H9 (cell line): ENCODE measurements at regions not wholly inside any gene's neighbourhood (a gene's known extent, or its start where the extent isn't known, plus 50 kb on each side); places are given as distances from the start of the nearest gene placed in this dataset.

Experiments
- DNase-seq: peaks from one replicate; pipeline ENCODE4 v3.0.0-alpha.2; 2017
- H2AFZ ChIP-seq: one replicate; pipeline ENCODE4 v1.6.1; 2013; ENCODE audit warnings: mild to moderate bottlenecking, low read length, control low read depth, moderate library complexity
- H2AK5ac ChIP-seq: 2 replicates; pipeline ENCODE4 v1.6.1; 2013; ENCODE audit warnings: low read length, control low read depth, mixed read lengths; ENCODE audit not compliant: insufficient read length
- H2BK120ac ChIP-seq: one replicate; pipeline ENCODE4 v1.6.1; 2013; ENCODE audit warnings: low read depth, mild to moderate bottlenecking, low read length, control low read depth, inconsistent platforms; ENCODE audit not compliant: poor library complexity, severe bottlenecking
- H2BK12ac ChIP-seq: 2 replicates; pipeline ENCODE4 v1.6.1; 2013; ENCODE audit warnings: low read length, control low read depth, mixed read lengths, low read depth; ENCODE audit not compliant: insufficient read length
- H2BK15ac ChIP-seq: 2 replicates; pipeline ENCODE4 v1.6.1; 2013; ENCODE audit warnings: low read depth, low read length, control low read depth
- H2BK20ac ChIP-seq: one replicate; pipeline ENCODE4 v1.6.1; 2013; ENCODE audit warnings: low read depth, mild to moderate bottlenecking, low read length, control low read depth, inconsistent platforms; ENCODE audit not compliant: poor library complexity, severe bottlenecking
- H2BK5ac ChIP-seq: 2 replicates; pipeline ENCODE4 v1.6.1; 2013; ENCODE audit warnings: low read length, control low read depth, mixed read lengths; ENCODE audit not compliant: insufficient read length
- H3K14ac ChIP-seq: 2 replicates; pipeline ENCODE4 v1.6.1; 2013; ENCODE audit warnings: low read length, control low read depth; ENCODE audit not compliant: insufficient read depth
- H3K18ac ChIP-seq: 2 replicates; pipeline ENCODE4 v1.6.1; 2013; ENCODE audit warnings: low read depth, mild to moderate bottlenecking, mixed read lengths, low read length, control low read depth; ENCODE audit not compliant: insufficient read length
- H3K23ac ChIP-seq: 2 replicates; pipeline ENCODE4 v1.6.1; 2013; ENCODE audit warnings: low read length, control low read depth, mixed read lengths, low read depth; ENCODE audit not compliant: insufficient read length
- H3K23me2 ChIP-seq: 2 replicates; pipeline ENCODE4 v1.6.1; 2013; ENCODE audit warnings: low read depth, mild to moderate bottlenecking, mixed read lengths, low read length, control low read depth; ENCODE audit not compliant: insufficient read length, poor library complexity, severe bottlenecking
- H3K27ac ChIP-seq: 2 replicates; pipeline ENCODE4 v1.5.1; 2013; ENCODE audit warnings: low read length, control low read depth, mixed read lengths, low read depth; ENCODE audit not compliant: insufficient read length
- H3K27me3 ChIP-seq: 2 replicates; pipeline ENCODE4 v1.6.1; 2013; ENCODE audit warnings: low read length, control low read depth, inconsistent platforms; ENCODE audit not compliant: insufficient read depth
- H3K4ac ChIP-seq: 2 replicates; pipeline ENCODE4 v1.6.1; 2013; ENCODE audit warnings: low read depth, mild to moderate bottlenecking, control low read depth, inconsistent platforms, low read length, moderate library complexity
- H3K4me1 ChIP-seq: 2 replicates; pipeline ENCODE4 v1.6.1; 2013; ENCODE audit warnings: low read length, control low read depth, inconsistent platforms; ENCODE audit not compliant: insufficient read depth
- H3K4me2 ChIP-seq: 2 replicates; pipeline ENCODE4 v1.6.1; 2013; ENCODE audit warnings: low read length, control low read depth, mixed read lengths; ENCODE audit not compliant: insufficient read length, insufficient read depth
- H3K56ac ChIP-seq: 2 replicates; pipeline ENCODE4 v1.6.1; 2013; ENCODE audit warnings: low read depth, mild to moderate bottlenecking, mixed read lengths, low read length, control low read depth; ENCODE audit not compliant: insufficient read length
- H3K79me1 ChIP-seq: 2 replicates; pipeline ENCODE4 v1.6.1; 2013; ENCODE audit warnings: low read depth, mild to moderate bottlenecking, moderate library complexity, low read length, control low read depth, inconsistent platforms; ENCODE audit not compliant: insufficient read depth, poor library complexity, severe bottlenecking
- H3K79me2 ChIP-seq: 2 replicates; pipeline ENCODE4 v1.6.1; 2013; ENCODE audit warnings: low read length, control low read depth, inconsistent platforms; ENCODE audit not compliant: insufficient read depth
- H3K9ac ChIP-seq: 2 replicates; pipeline ENCODE4 v1.6.1; 2013; ENCODE audit warnings: low read length, control low read depth, mixed read lengths; ENCODE audit not compliant: insufficient read length; ENCODE audit errors: extremely low read depth
- H3K9me3 ChIP-seq: one replicate; pipeline ENCODE4 v1.6.1; 2013; ENCODE audit warnings: low read depth, low read length, inconsistent platforms; ENCODE audit not compliant: control insufficient read depth
- H3T11ph ChIP-seq: one replicate; pipeline ENCODE4 v1.6.1; 2013; ENCODE audit warnings: mild to moderate bottlenecking, low read length, control low read depth, inconsistent platforms
- H4K20me1 ChIP-seq: one replicate; pipeline ENCODE4 v1.6.1; 2013; ENCODE audit not compliant: control insufficient read depth, insufficient read length, insufficient read depth
- H4K5ac ChIP-seq: 2 replicates; pipeline ENCODE4 v1.6.1; 2013; ENCODE audit warnings: low read depth, mild to moderate bottlenecking, mixed read lengths, low read length, control low read depth; ENCODE audit not compliant: insufficient read length
- H4K8ac ChIP-seq: replicated peaks from 2 replicates; pipeline ENCODE4 v1.6.1; 2013; ENCODE audit warnings: low read length, control low read depth, mixed read lengths, low read depth; ENCODE audit not compliant: insufficient read length
- H4K91ac ChIP-seq: 2 replicates; pipeline ENCODE4 v1.6.1; 2013; ENCODE audit warnings: low read depth, mild to moderate bottlenecking, moderate library complexity, mixed read lengths, low read length, control low read depth; ENCODE audit not compliant: insufficient read length
- H3K27ac Mint-ChIP-seq, 3 experiments: 2 replicates in 2 of 3; 3 replicates in 1 of 3; pipeline ENCODE4 v1.8.0; 2020 to 2021; ENCODE audit warnings: mixed read lengths in 3 of 3, mild to moderate bottlenecking in 1 of 3, moderate library complexity in 1 of 3
- H3K27me3 Mint-ChIP-seq: 2 replicates; pipeline ENCODE4 v1.8.0; 2021; ENCODE audit warnings: low read depth, mild to moderate bottlenecking, moderate library complexity, mixed read lengths
- H3K36me3 Mint-ChIP-seq, 3 experiments: 2 replicates in 2 of 3; 3 replicates in 1 of 3; pipeline ENCODE4 v1.8.0; 2020 to 2021; ENCODE audit warnings: low read depth in 3 of 3, mixed read lengths in 3 of 3; ENCODE audit not compliant: insufficient read depth in 1 of 3
- H3K4me1 Mint-ChIP-seq, 2 experiments: 2 replicates each; pipeline ENCODE4 v1.8.0; 2020; ENCODE audit warnings: mixed read lengths in 2 of 2
- H3K4me3 Mint-ChIP-seq, 2 experiments: 2 replicates in 1 of 2; 3 replicates in 1 of 2; pipeline ENCODE4 v1.8.0; 2020 to 2021; ENCODE audit warnings: mild to moderate bottlenecking in 2 of 2, mixed read lengths in 2 of 2, moderate library complexity in 1 of 2
- H3K9me3 Mint-ChIP-seq, 2 experiments: 2 replicates in 1 of 2; 3 replicates in 1 of 2; pipeline ENCODE4 v1.8.0; 2020; ENCODE audit warnings: mild to moderate bottlenecking in 2 of 2, mixed read lengths in 2 of 2, moderate library complexity in 1 of 2
- WGBS: extraction: QIAGEN DNeasy Blood & Tissue Kit; methylation state at CpG from one replicate; pipeline ENCODE4 v1.1.7; 2013; ENCODE audit warnings: missing lambda C conversion rate, low lambda C conversion rate, mixed read lengths; ENCODE audit not compliant: insufficient read length; ENCODE audit errors: extremely low coverage; 5-methylcytosine and 5-hydroxymethylcytosine counted together
- TF ChIP-seq, protein P1 (sequence below): fragments of 200-600 bp; sonication (generic); conservative IDR thresholded peaks from 3 replicates; pipeline ENCODE4 v1.8.0; 2021; ENCODE audit warnings: antibody characterized with exemption, mild to moderate bottlenecking

GRCh38 chr18:78867131-78867530 is 112.5 kb upstream of the SALL3 start:
- Histone ChIP-seq H4K5ac (no peak overlapping the region), H3K4me1 (no peaks in the 10 kb centered on the region), H3K23me2 (no peaks in the 10 kb centered on the region), H2AK5ac (no peak overlapping the region), H3K9me3 (no peaks in the 10 kb centered on the region), H3K27ac (no peak overlapping the region), H4K8ac (no peak overlapping the region), H3K14ac (no peak overlapping the region), H2BK15ac (no peak overlapping the region), H3K9ac (no peak overlapping the region), H3K79me2 (no peaks in the 10 kb centered on the region), H3K79me1 (no peaks in the 10 kb centered on the region), H3T11ph (no peak overlapping the region), H3K4ac (no peak overlapping the region), H3K23ac (no peak overlapping the region), H2BK20ac (no peak overlapping the region), H3K56ac (no peak overlapping the region), H3K27me3 (no peaks in the 10 kb centered on the region), H3K4me2 (no peak overlapping the region), H4K91ac (no peak overlapping the region), H2AFZ (no peak overlapping the region), H3K18ac (no peak overlapping the region), H2BK12ac (no peak overlapping the region), H4K20me1 (no peaks in the 10 kb centered on the region), H2BK5ac (no peak overlapping the region), H2BK120ac (no peak overlapping the region)
- peaks cover 0 to 4% of the 10 kb centered on the region in 2 experiments; a peak in 1 of 4 replicates for H3K4me1 Mint-ChIP-seq
- no peaks in the 10 kb centered on the region; a peak in 1 of 5 replicates for H3K9me3 Mint-ChIP-seq
- TF ChIP-seq, protein P1, sequence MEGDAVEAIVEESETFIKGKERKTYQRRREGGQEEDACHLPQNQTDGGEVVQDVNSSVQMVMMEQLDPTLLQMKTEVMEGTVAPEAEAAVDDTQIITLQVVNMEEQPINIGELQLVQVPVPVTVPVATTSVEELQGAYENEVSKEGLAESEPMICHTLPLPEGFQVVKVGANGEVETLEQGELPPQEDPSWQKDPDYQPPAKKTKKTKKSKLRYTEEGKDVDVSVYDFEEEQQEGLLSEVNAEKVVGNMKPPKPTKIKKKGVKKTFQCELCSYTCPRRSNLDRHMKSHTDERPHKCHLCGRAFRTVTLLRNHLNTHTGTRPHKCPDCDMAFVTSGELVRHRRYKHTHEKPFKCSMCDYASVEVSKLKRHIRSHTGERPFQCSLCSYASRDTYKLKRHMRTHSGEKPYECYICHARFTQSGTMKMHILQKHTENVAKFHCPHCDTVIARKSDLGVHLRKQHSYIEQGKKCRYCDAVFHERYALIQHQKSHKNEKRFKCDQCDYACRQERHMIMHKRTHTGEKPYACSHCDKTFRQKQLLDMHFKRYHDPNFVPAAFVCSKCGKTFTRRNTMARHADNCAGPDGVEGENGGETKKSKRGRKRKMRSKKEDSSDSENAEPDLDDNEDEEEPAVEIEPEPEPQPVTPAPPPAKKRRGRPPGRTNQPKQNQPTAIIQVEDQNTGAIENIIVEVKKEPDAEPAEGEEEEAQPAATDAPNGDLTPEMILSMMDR: no peak
- H3K27me3 Mint-ChIP-seq: peaks cover 5% of the 10 kb centered on the region; the same call in 1 of the 2 replicates
- no peak for DNase-seq
- H3K36me3 Mint-ChIP-seq: no peaks in the 10 kb centered on the region
- H3K27ac Mint-ChIP-seq: no peak overlapping the region
- no peak overlapping the region for H3K4me3 Mint-ChIP-seq
- WGBS: no CpG with 5 or more reads among the region's 19 CpGs
